Stimulated activated CD4-positive, alpha-beta T cell treated with anti-CD3 and anti-CD28 coated beads, Interleukin-12 subunit alpha, Interleukin-12 subunit beta, amount 100 ng/mL, for 48 hours (primary cell): ENCODE measurements at regions not wholly inside any gene's neighbourhood (a gene's known extent, or its start where the extent isn't known, plus 50 kb on each side); places are given as distances from the start of the nearest gene placed in this dataset.
A peak's percentile ranks its signal among the peaks of the same experiment; 100 is the strongest.
"Not testable (repeated sequence)": the region's sequence is repeated elsewhere in the genome, so short reads cannot be mapped to it uniquely, and the experiment has no call there.

Experiments used
- DNase-seq, 3 donors: peaks; one replicate each; pipeline ENCODE4 v3.0.0-alpha.2; 2020; ENCODE audit warnings: low read depth in 2 of 3, low spot score in 1 of 3

DNA sequence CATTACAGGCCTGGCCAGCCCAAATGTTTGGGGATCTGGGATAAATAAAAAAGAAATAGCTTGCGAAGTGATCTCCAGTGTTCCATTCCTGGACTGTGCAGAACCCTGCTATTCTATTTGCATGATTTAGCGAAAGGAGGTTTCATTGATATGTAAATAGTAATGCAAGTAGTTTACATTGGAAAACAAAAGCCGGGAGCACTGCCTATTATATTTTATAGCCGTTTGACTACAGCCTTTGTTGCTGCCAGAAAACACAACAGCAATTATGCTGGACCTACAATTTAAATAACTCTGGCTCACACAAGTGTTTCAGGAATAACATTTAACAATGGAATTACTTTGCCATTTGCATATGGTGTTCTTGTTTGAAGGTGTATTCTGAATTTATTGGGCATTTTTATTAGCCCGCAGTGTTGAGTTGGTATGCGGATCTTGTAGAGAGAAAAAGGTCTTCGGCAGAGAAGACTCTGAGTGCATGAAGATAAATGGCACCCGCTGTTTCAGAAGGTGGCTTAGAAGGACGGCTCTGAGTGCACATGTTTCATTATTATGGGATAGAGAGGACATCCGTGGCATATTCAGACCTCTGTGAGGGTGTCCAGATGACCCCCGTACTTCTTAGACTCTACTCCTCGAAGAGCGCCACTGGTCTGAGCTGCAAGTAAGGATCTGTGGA is 315.0 kb downstream of the BRD1 start:
- DNase-seq, result no peak

DNA sequence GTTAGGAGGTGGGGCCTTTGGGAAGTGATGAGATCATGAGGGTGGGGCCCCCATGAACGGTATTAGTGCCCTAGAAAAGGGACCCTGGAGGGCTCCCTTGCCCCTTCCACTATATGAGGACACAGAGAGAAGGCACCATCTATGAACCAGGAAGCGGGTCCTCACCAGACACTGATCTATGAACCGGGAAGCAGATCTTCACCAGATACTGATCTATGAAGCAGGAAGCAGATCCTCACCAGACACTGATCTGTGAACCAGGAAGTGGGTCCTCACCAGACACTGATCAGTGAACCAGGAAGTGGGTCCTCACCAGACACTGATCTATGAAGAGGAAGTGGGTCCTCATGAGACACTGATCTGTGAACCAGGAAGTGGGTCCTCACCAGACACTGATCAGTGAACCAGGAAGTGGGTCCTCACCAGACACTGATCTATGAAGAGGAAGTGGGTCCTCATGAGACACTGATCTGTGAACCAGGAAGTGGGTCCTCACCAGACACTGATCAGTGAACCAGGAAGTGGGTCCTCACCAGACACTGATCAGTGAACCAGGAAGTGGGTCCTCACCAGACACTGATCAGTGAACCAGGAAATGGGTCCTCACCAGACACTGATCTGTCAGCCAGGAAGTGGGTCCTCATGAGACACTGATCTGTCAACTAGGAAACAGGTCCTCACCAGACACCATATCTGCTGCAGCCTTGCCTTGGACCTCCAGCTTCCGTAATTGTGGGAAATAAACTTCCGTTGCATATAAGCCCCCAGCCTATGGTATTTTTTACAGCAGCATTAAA is 316.1 kb downstream of the BRD1 start:
- DNase-seq, result not testable (repeated sequence)

DNA sequence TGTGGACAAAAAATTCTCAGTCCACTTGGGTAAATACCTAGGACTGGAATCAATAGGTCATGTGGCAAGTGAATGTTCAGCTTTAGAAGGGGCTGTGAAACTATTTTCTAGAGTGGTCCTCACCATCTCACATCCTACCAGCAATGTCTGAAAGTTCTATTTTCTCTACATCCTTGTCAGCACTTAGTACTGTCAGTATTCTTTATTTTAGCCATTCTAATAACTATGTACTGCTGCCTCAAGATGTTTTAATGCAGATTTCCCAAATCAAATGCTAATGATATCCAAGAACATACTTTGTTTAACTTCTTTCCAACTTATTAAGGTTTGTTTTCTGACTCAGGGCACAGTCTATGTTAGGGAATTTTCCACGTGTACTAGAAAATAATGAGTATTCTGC is 317.0 kb downstream of the BRD1 start:
- DNase-seq, result no peak

DNA sequence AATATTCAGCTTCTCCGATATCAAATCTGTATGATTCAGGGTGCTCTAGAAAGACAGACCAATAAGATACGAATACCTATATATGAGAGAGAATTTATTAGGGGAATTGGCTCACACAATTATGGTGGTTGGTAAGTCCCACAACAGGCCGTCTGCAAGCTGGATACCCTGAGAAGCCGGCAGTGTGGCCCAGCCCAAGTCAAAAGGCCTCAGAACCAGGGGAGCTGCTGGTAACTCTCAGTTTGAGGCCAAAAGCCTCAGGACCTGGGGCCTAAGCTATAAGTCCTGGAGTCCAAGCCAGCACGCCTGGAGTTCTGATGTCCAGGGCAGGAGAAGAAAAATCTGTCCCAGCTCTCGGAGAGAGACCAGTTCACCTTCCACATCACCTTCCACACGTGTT is 318.7 kb downstream of the BRD1 start:
- DNase-seq, result no peak

DNA sequence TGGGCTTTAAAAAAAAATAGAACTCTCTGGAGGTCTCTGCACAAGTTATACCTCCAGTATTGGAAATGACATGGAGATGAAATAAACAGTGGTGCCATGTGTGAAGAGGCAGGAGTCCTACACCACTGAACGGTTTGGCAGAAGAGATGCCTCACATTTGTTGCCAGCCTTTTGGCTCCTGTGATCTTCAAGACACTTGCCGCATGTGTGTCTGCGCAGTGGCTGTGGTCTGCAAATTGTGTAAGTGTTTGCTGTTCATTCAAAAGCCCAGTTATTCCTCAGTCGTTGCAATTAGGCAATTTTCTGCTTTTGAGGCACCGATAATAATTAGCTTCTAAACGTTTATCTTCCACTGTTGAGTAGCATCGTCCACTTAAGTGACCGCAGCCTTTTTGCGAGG is 319.1 kb downstream of the BRD1 start:
- DNase-seq, result no peak

DNA sequence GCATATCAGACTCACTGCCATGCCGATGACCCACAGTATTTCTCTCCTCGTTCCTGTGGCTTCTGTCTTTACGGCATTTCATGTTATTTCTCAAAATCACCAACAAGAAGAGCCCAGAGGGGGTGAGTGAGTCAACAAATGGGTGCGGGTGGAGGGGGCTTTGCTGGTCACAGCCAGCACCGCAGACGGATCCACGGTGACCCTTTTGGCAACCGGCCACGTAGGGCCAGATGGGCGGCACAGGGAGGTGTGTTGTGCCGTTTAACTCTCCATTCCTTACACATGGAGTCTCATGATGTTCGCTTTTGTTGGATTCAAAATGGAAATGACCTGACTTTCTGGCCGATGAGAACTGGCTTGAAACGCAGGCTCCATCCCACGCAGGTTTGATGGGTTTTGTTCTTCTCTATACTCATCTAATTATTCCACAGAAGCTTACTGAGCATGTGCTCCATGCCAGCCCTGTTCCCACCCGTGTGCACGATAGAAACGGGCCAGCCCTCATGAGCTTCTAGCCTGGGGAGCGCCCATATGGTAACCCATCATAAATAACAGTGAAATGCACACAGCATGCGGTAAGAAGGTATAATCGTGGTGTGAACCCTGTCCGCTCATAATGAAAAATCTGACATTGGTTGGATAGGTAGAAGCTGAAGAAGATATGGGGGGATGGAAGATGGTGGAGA is 319.9 kb downstream of the BRD1 start:
- no peak for DNase-seq

DNA sequence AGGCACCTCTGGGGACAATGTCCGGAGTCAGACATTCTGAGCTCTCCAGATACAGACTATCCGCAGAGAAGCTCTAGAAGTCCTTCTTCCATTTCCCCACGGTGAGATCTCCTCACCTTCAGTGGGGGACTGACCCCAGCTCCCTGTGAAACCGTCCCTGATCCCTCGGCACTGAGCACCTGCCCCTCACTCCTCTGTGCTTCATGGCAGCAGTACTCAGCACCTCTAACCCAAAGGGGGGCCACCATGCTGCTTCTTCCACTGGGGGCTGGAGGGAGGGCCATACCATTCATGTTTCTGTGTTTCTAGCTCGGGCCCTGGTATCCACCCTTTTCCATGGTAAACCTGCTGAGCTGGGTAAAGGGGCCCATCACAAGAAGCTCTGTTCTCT is 321.7 kb downstream of the BRD1 start:
- DNase-seq, result no peak

DNA sequence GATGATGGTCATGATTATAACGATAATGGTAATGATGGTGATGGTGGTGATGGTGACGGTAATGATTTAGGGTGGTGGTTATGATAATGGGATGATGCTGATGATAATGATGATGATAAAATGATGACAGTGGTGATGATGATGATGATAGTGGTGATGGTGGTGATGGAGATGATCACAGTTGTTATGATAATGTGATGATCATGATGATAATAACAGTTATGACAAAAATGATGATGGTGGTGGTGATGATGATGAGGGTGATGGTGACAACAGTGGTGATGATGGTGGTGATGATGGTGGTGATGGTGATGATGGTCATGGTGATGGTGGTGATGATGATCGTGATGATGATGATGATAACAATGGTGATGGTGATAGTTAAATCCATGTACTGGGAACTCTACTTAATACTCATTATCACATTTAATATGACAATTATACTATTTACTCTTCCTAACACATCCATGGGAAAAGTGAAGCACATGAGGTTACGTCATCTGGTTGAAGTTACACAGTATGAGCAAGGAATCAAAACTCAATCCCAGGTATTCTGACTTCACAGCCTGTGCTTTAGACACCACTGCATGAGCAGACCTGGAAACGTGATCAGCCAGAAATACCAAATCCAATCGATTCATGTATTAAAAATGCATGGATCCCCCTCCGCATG is 322.2 kb downstream of the BRD1 start:
- no peak for DNase-seq

DNA sequence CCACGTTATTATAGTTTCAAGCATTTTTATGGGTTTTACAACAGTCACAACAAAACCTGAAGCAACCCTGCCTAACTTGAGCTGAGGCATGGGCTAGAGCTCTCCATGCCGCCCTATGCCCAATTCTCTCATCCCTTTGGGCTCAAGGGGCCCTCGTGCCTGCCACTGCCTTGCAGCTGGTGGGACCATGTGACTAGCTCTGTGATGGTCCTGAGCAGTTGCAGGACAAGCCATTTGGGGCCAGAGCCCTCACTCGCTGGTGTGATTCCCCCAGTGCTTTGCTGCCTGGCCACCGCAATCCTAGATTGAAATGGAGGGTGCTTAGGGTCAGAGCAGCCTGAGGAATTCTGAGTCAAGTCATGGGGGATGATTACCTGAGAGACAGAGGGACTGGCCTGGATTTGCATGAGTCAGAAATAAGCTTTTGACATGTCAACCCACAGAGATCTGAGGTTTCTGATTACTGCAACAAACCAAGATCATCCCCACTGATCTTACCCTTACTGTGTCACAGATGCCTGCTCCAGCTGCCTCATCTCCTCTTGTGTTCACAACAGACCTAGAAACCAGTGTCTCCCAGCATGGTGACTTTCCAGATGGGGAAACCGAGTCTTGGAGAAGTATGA is 323.7 kb downstream of the BRD1 start:
- no peak for DNase-seq

DNA sequence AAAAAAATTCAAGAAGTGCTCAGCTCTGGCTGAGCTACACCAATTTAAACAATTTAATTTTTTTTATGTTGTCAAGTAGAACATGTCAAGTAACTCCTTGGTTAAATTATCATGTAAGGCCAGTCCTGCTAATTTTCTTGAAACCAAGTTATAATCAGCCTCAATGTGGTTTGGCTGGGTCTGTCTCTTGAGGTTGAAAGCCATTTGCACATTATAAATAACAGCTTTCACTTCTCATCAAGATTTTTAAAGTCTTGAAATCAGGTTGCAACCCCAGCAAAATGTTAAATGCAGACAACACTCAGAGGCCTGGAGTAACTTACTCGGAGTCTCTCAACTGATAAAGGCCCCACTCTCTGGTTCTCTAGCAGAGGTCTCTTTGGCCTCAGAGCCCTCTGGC is 324.4 kb downstream of the BRD1 start:
- DNase-seq, result no peak

DNA sequence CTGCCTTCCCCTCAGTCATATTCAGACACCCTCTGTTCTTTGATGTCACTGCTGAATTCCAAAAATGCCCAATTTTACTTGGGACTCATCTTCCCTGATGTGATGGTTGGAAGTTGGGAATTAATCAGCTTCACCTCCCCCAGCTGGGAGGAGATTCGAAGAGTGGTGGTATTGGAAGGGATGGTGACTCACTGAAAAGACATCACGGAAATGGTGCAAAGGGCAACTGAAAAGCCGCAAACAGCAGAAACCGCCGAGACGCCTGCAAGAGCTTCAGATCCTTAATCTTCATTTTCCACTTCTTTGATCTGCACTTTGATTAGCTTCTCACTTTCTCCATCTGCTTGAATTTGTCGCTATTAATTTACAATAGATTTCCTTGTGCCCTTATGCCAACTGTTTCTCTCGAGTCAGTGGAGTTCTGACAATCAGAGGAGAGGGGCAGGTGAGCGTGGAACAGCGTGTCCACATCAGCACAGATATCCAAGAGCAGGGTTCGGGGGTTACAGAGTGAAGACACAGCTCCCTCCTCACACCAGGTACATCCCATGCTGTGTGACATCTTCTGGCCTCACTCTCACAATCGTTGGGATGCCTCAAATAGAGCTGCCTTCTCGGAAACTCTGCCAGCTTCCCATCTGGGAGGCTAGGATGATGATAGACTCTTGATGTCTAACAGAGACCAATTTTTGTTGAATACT is 325.4 kb downstream of the BRD1 start:
- DNase-seq, result peak in 1 of 3 donors; percentile 16

DNA sequence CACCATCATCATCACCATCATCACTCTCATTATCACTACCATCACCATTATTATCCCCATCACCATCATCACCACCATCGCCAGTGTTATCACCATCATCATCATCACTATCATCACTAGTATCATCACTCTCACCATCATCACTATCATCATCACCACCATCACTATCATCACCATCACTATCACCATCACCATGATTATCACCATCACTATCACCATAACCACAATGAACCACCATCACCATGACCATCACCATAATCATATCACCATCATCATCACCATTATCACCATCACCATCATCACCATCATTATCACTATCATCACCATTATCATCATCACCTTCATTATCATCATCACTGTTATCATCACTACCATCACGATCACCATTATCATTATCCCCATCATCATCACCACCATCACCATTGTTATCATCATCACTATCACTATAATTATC is 326.7 kb downstream of the BRD1 start:
- DNase-seq, result no peak

DNA sequence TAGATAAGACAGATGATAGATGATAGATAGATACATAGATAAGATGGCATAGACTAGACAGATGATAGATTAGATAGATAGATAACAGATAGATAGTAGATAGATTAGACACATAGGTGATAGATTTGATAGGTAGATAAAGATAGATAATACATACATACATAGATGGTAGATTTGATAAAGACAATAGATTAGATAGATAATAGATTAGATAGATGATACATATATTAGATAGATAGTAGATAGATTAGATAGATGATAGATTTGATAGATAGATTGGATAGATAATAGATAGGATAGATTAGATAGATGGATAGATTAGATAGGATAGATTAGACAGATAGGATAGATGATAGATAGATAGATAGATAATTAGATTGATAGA is 327.6 kb downstream of the BRD1 start:
- DNase-seq, result no peak

DNA sequence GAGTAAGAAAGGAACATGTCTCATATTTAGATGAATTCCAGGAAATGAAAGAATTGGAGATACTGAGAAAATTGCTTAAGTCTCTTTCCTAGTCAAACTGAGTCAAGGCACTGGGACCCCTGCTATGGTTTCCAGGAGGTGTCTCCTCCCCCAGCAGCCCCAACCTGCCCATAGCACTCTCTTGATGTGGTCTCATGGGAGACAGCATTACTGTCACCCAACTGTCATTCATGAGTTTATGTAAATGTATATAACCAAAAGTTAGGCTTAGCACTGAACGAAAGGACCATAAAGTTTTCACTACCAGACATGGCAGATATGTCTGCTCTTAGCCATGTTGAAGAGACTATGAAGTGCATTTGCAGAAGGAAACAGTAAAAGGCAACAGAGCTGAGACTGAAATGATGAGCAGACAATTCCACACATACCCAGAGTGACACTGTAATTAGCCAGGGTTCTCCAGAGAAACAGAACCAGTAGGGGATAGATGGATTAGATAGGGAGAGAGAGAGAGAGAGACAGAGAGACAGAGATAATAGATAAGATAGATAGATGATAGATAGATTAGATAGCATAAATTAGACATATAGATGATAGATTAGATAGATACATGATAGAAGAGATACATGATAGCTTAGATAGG is 328.1 kb downstream of the BRD1 start:
- no peak for DNase-seq

DNA sequence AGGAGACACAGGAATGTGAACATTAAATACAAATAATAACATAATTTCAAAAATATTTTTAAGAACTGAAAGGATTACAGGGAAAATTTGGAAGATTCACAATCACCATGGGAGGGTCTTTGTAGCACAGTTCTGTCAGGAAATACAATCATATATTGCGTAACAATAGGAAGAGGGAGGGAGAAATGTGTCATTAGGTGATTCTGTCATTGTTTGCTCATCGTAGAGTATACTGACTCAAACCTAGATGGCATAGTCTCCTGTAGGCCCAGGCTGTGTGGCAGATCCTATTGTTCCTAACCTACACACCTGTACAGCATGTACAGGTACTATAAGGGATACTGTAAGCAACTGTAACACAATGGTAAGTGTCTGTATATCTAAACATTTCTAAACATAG is 330.4 kb downstream of the BRD1 start:
- no peak for DNase-seq

DNA sequence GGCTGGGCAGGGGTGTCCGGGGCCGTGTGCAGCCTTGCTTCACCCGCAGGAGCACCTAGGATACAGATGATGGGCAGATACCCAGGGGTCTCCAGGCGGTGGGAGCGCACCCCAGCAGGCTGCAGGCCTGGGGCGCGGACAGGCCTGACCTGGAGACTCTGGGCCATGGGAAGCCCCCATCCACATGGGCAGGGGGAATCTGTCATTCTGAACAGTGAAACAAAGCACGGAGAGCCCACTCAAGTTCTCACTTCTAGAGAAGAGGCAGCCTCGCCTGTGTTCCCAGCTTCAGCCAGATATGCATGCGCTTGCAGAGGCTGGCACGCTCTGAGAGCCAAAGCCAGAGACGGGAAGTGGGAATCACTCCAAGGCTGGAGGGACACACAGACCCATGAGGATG is 333.1 kb downstream of the BRD1 start:
- DNase-seq, result no peak

DNA sequence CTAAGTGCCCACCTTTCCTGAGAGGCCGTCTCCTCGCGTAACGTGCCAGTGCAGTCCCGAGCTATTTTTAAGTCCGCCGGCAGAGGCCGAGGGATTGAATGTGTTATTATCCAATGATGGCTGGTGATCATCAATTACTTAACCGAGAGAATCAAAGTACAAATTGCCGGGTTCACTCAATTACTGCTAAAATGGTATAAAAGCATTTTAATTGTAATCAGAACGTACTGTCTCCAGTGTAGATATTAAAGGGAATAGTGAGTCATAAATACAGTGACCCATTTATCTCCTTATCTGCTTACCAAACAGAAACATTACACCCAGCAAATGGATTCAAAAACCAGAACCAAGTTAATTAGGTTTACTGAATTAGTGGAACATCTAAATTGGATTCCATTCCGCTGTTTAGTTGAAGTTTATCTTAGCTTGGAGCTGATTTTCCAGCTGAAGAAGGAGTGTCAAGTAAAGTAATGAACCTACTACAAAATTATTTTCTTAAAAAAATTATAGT is 334.9 kb downstream of the BRD1 start:
- DNase-seq, result no peak

DNA sequence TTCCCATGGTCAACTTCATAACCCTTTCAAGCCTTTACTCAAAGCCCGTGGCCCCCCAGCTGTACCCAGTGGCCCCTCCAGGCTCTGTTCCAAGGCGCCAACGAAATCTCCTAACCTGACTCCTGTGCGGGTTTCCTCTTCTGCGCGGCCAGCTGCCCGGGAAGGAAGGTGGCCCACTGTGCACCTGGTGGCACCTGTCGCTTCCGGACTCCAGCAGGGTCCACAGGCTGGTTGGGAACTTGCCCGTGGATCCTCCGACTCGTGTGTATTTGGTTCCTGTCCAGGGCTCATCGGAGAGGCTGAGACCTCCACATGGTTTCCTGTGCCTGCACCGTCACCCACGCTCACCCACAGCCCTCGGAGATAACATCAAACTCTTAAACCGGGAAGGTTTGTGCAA is 335.4 kb downstream of the BRD1 start:
- DNase-seq, result no peak

DNA sequence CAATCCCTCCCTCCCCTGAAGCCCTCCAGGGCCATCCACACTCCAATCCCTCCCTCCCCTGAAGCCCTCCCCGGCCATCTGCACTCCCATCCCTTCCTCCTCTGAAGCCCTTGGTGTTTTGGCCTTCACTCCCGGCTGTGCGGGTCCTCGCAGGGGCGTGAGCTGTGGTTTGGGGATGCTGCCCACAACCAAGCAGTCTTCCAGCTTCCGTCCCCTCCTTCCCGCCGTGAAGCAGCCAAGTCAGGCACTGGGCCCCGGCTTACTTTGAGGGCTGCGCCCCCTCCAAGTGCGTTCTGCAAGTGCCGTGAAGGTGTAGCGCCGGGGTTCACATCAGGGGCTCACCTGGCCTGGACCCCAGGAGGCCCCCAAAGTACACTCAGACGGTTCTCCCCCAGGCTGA is 335.9 kb downstream of the BRD1 start:
- no peak for DNase-seq

DNA sequence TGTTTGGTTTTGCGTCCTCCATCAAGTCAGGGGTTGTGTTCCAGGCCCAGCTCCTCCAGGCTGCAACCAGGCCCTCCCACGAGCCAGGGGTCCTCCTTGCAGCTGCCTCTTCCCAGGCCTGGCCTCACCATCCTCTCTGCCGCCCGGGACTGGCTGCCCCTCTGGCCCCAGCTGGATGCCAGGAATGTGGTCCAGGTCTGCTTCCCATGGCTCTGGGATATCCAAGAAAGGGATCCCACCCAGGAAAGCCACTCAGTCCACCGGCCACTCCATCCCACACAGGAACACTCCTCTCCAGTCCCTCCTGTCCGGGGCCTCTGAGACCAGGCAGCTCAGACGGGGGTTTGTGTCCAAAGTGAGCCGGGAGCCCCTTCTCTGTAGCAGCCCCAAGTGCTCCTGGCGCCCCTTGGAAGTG is 336.4 kb downstream of the BRD1 start:
- DNase-seq, result no peak
